ENCODE measurements at regions not wholly inside any gene's neighbourhood (a gene's known extent, or its start where the extent isn't known, plus 50 kb on each side); places are given as distances from the start of the nearest gene placed in this dataset.

DNA sequence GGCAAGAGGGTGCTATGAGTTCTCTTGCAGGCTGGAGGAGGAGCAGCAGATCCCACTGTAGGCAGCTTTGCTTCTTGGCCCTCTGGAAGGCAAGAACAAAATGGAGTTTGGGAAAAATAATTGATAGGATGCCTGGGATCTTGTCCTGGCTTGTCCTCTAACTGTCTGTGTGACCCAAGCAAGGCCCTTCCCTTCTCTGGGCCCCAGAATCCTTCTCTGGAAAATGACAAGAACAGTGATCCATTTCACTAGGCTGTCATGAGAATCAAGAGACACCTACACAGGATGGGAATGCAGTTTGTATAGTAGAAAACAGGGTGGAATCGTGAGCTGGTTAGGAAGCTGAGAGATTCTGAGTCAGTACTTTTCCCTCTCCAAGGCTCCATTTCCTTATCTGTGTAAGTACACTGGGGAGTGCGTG is 133.3 kb downstream of the PJA1 start:
- no peaks in the 10 kb centered on the region for H3K36me3 ChIP-seq (ENCODE audit: control insufficient read depth in 4 of 4, insufficient read depth in 3 of 4, low read depth in 1 of 4, low read length in 3 of 4)
- no peak for DNase-seq (ENCODE audit: low spot score)
- H3K27ac ChIP-seq (ENCODE audit: low read depth in 1 of 2, low read length in 2 of 2): no peak overlapping the region
- H3K9ac ChIP-seq (ENCODE audit: low read depth in 1 of 2, low read length in 2 of 2): no peak overlapping the region
- H3K4me1 ChIP-seq (ENCODE audit: control insufficient read depth in 4 of 4, insufficient read depth in 4 of 4, low read length in 3 of 4): no peaks in the 10 kb centered on the region
- no peaks in the 10 kb centered on the region for H3K27me3 ChIP-seq (ENCODE audit: control insufficient read depth in 4 of 4, insufficient read depth in 4 of 4, low read length in 3 of 4)
- H3K4me3 ChIP-seq (ENCODE audit: low read depth in 1 of 3, low read length in 3 of 3): no peak overlapping the region
- TF ChIP-seq JUND (IDR thresholded peaks at IDR 0.05) (no peak), SP1 (IDR thresholded peaks at IDR 0.05) (no peak), RXRA (IDR thresholded peaks at IDR 0.05) (no peak), YY1 (IDR thresholded peaks at IDR 0.05) (no peak), FOXA1 (IDR thresholded peaks at IDR 0.05) (no peak), NR2F2 (IDR thresholded peaks at IDR 0.05) (no peak), HNF4A (conservative IDR thresholded peaks at IDR 0.05) (no peak), FOXA2 (IDR thresholded peaks at IDR 0.05) (no peak), CTCF (IDR thresholded peaks at IDR 0.05; ENCODE audit: low read depth, low read length, missing input control) (no peak), TAF1 (conservative IDR thresholded peaks at IDR 0.05) (no peak), HNF4G (IDR thresholded peaks at IDR 0.05) (no peak), RAD21 (IDR thresholded peaks at IDR 0.05) (no peak)
- TF ChIP-seq, protein P1, sequence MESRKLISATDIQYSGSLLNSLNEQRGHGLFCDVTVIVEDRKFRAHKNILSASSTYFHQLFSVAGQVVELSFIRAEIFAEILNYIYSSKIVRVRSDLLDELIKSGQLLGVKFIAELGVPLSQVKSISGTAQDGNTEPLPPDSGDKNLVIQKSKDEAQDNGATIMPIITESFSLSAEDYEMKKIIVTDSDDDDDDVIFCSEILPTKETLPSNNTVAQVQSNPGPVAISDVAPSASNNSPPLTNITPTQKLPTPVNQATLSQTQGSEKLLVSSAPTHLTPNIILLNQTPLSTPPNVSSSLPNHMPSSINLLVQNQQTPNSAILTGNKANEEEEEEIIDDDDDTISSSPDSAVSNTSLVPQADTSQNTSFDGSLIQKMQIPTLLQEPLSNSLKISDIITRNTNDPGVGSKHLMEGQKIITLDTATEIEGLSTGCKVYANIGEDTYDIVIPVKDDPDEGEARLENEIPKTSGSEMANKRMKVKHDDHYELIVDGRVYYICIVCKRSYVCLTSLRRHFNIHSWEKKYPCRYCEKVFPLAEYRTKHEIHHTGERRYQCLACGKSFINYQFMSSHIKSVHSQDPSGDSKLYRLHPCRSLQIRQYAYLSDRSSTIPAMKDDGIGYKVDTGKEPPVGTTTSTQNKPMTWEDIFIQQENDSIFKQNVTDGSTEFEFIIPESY (IDR thresholded peaks at IDR 0.05): no peak
- WGBS: 70% methylated on average over 2 of the region's 2 CpGs
- H3K9me3 ChIP-seq (ENCODE audit: control insufficient read depth in 4 of 4, low read length in 3 of 4): no peaks in the 10 kb centered on the region

- H3K27ac ChIP-seq (ENCODE audit: low read depth in 1 of 2, low read length in 2 of 2): no peak overlapping the region
- no peak overlapping the region for H3K4me3 ChIP-seq (ENCODE audit: low read depth in 1 of 3, low read length in 3 of 3)
- no peaks in the 10 kb centered on the region for H3K27me3 ChIP-seq (ENCODE audit: control insufficient read depth in 4 of 4, insufficient read depth in 4 of 4, low read length in 3 of 4)
- DNase-seq (ENCODE audit: low spot score): no peak
- WGBS: 59% methylated on average over 3 of the region's 3 CpGs
- no peaks in the 10 kb centered on the region for H3K4me1 ChIP-seq (ENCODE audit: control insufficient read depth in 4 of 4, insufficient read depth in 4 of 4, low read length in 3 of 4)
- H3K9ac ChIP-seq (ENCODE audit: low read depth in 1 of 2, low read length in 2 of 2): no peak overlapping the region
- H3K9me3 ChIP-seq (ENCODE audit: control insufficient read depth in 4 of 4, low read length in 3 of 4): no peaks in the 10 kb centered on the region
- no peak for TF ChIP-seq RXRA (IDR thresholded peaks at IDR 0.05)
- no peak for TF ChIP-seq SP1 (IDR thresholded peaks at IDR 0.05)
- TF ChIP-seq RAD21 (IDR thresholded peaks at IDR 0.05): peak in 1 of 2 donors; percentile 55
- H3K36me3 ChIP-seq (ENCODE audit: control insufficient read depth in 4 of 4, insufficient read depth in 3 of 4, low read depth in 1 of 4, low read length in 3 of 4): no peaks in the 10 kb centered on the region
Observed at GRCh38 chrX:69031181-69031580, 134.1 kb downstream of the PJA1 start.

GRCh38 chrX:69029771-69030170 is 135.5 kb downstream of the PJA1 start:
- H3K36me3 ChIP-seq (ENCODE audit: control insufficient read depth in 4 of 4, insufficient read depth in 3 of 4, low read depth in 1 of 4, low read length in 3 of 4): no peaks in the 10 kb centered on the region
- H3K9ac ChIP-seq (ENCODE audit: low read depth in 1 of 2, low read length in 2 of 2): no peak overlapping the region
- H3K4me1 ChIP-seq (ENCODE audit: control insufficient read depth in 4 of 4, insufficient read depth in 4 of 4, low read length in 3 of 4): no peaks in the 10 kb centered on the region
- DNase-seq (ENCODE audit: low spot score): no peak
- 97% methylated on average over 7 of the region's 7 CpGs for WGBS
- H3K9me3 ChIP-seq (ENCODE audit: control insufficient read depth in 4 of 4, low read length in 3 of 4): no peaks in the 10 kb centered on the region
- H3K4me3 ChIP-seq (ENCODE audit: low read depth in 1 of 3, low read length in 3 of 3): no peak overlapping the region
- H3K27ac ChIP-seq (ENCODE audit: low read depth in 1 of 2, low read length in 2 of 2): no peak overlapping the region
- no peaks in the 10 kb centered on the region for H3K27me3 ChIP-seq (ENCODE audit: control insufficient read depth in 4 of 4, insufficient read depth in 4 of 4, low read length in 3 of 4)
- TF ChIP-seq NR2F2 (IDR thresholded peaks at IDR 0.05): no peak
- no peak for TF ChIP-seq JUND (IDR thresholded peaks at IDR 0.05)
- TF ChIP-seq EGR1 (IDR thresholded peaks at IDR 0.05; ENCODE audit: low read depth in 2 of 2): no peak
- TF ChIP-seq RAD21 (IDR thresholded peaks at IDR 0.05): no peak
- no peak for TF ChIP-seq SP1 (IDR thresholded peaks at IDR 0.05)
- TF ChIP-seq REST (IDR thresholded peaks at IDR 0.05): no peak
- TF ChIP-seq CTCF (IDR thresholded peaks at IDR 0.05; ENCODE audit: low read depth, low read length, missing input control): no peak
- TF ChIP-seq RXRA (IDR thresholded peaks at IDR 0.05): no peak
- TF ChIP-seq YY1 (IDR thresholded peaks at IDR 0.05): no peak
- no peak for TF ChIP-seq FOXA2 (IDR thresholded peaks at IDR 0.05)
- TF ChIP-seq HNF4A (conservative IDR thresholded peaks at IDR 0.05): no peak
- TF ChIP-seq HNF4G (IDR thresholded peaks at IDR 0.05): no peak
- TF ChIP-seq, protein P2, sequence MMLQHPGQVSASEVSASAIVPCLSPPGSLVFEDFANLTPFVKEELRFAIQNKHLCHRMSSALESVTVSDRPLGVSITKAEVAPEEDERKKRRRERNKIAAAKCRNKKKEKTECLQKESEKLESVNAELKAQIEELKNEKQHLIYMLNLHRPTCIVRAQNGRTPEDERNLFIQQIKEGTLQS (IDR thresholded peaks at IDR 0.05): no peak
- TF ChIP-seq, protein P3, sequence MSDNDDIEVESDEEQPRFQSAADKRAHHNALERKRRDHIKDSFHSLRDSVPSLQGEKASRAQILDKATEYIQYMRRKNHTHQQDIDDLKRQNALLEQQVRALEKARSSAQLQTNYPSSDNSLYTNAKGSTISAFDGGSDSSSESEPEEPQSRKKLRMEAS (IDR thresholded peaks at IDR 0.05): no peak

Measured in liver (tissue), 8 donors.